HCT116 (cell line): ENCODE measurements at regions not wholly inside any gene's neighbourhood (a gene's known extent, or its start where the extent isn't known, plus 50 kb on each side); places are given as distances from the start of the nearest gene placed in this dataset.

ENCODE experiments used
- ATAC-seq: fragments of 200-7000 bp; cut with Tn5 transposase; 2 replicates; pipeline ENCODE4 v1.9.1; 2020; ENCODE audit warnings: mild to moderate bottlenecking, moderate library complexity
- BruUV-seq: library from RNA; stranded (reverse); fragments of 400-500 nt; replicated peaks from 2 replicates; lab custom pipeline; 2021; lab: Mats Ljungman, UMichigan
- CTCF ChIA-PET: fragments of 300-600 bp; sonication (Branson Sonifier 250); formaldehyde crosslinking; loops from one replicate; lab custom pipeline; 2021; ENCODE audit warnings: antibody characterized with exemption; lab: Charles Lee
- POLR2A ChIA-PET: fragments of 300-600, 350-600 bp; sonication (Branson Sonifier 250); formaldehyde crosslinking; loops from one replicate; lab custom pipeline; 2021; ENCODE audit warnings: antibody characterized with exemption; lab: Charles Lee
- RAD21 ChIA-PET, 2 experiments: fragments of 300-600 bp; sonication (Branson Sonifier 250); formaldehyde crosslinking; loops; one replicate each; lab custom pipeline; 2023; ENCODE audit warnings: low total read pairs in 2 of 2; ENCODE audit not compliant: uncharacterized antibody in 2 of 2, unreplicated experiment in 2 of 2, low non-redundant PET in 1 of 2; lab: Charles Lee
- DNase-seq: peaks from one replicate; pipeline ENCODE4 v3.0.0-alpha.2; 2010; ENCODE audit warnings: low read depth, low spot score
- H2AFZ ChIP-seq: fragments of 200-600 bp; shearing (Covaris generic), sonication (generic); 2 replicates; pipeline ENCODE4 v1.6.1; 2017; ENCODE audit warnings: low read depth, mixed run types, mixed read lengths, antibody characterized with exemption, low read length; ENCODE audit not compliant: poor library complexity, severe bottlenecking
- H3K27ac ChIP-seq: 2 replicates; pipeline ENCODE4 v1.5.1; 2012; ENCODE audit warnings: low read depth, low read length
- H3K27me3 ChIP-seq: fragments of 200-600 bp; sonication (generic); 2 replicates; pipeline ENCODE4 v1.6.1; 2016; ENCODE audit warnings: mixed run types, low read length, mixed read lengths; ENCODE audit not compliant: insufficient read depth
- H3K36me3 ChIP-seq, 2 experiments: fragments of 200-500 bp in 1 of 2; fragments of 200-600 bp in 1 of 2; sonication (Bioruptor generic) in 1 of 2; sonication (generic) in 1 of 2; 2 replicates each; pipeline versions ENCODE4 v1.5.1 to v1.6.1; 2014 to 2016; ENCODE audit warnings: low read length in 2 of 2, inconsistent platforms in 1 of 2, mixed read lengths in 1 of 2, mixed run types in 1 of 2; ENCODE audit not compliant: insufficient read depth in 2 of 2, control insufficient read depth in 1 of 2
- H3K4me1 ChIP-seq, 2 experiments: fragments of 200-600 bp in 1 of 2; sonication (generic) in 1 of 2; 2 replicates each; pipeline versions ENCODE4 v1.5.1 to v1.6.1; 2012 to 2017; ENCODE audit warnings: low read length in 2 of 2, inconsistent platforms in 1 of 2, mild to moderate bottlenecking in 1 of 2, mixed read lengths in 1 of 2, mixed run types in 1 of 2, moderate library complexity in 1 of 2; ENCODE audit not compliant: insufficient read depth in 2 of 2, control insufficient read depth in 1 of 2
- H3K4me2 ChIP-seq: fragments of 200-600 bp; sonication (generic); 2 replicates; pipeline ENCODE4 v1.6.1; 2017; ENCODE audit warnings: mixed run types, low read length, mixed read lengths
- H3K4me3 ChIP-seq, 2 experiments: fragments of 200-600 bp in 1 of 2; sonication (generic) in 1 of 2; replicated peaks in 1 of 2; 2 replicates each; pipeline ENCODE4 v1.5.1; 2011 to 2016; ENCODE audit warnings: low read length in 2 of 2, control low read depth in 1 of 2, low read depth in 1 of 2, mild to moderate bottlenecking in 1 of 2, mixed read lengths in 1 of 2, mixed run types in 1 of 2
- H3K79me2 ChIP-seq: fragments of 200-600 bp; sonication (generic); 2 replicates; pipeline ENCODE4 v1.6.1; 2017; ENCODE audit warnings: mild to moderate bottlenecking, mixed run types, low read length, moderate library complexity, mixed read lengths; ENCODE audit not compliant: insufficient read depth
- H3K9ac ChIP-seq: fragments of 200-600 bp; sonication (generic); 2 replicates; pipeline ENCODE4 v1.6.1; 2016; ENCODE audit warnings: low read length, mixed read lengths
- H3K9me2 ChIP-seq: fragments of 200-600 bp; sonication (generic), shearing (Covaris generic); 2 replicates; pipeline ENCODE4 v1.6.1; 2017; ENCODE audit warnings: mixed run types, mild to moderate bottlenecking, moderate library complexity; ENCODE audit not compliant: insufficient read depth
- H3K9me3 ChIP-seq, 2 experiments: fragments of 200-500 bp in 1 of 2; fragments of 200-600 bp in 1 of 2; sonication (Bioruptor generic) in 1 of 2; sonication (generic) in 1 of 2; 2 replicates each; pipeline ENCODE4 v1.6.1; 2014 to 2017; ENCODE audit warnings: low read length in 2 of 2, mixed read lengths in 2 of 2, inconsistent platforms in 1 of 2, low read depth in 1 of 2, mild to moderate bottlenecking in 1 of 2, mixed run types in 1 of 2, moderate library complexity in 1 of 2; ENCODE audit not compliant: control insufficient read depth in 1 of 2, insufficient read depth in 1 of 2
- H4K20me1 ChIP-seq: fragments of 200-600 bp; sonication (generic), shearing (Covaris generic); 2 replicates; pipeline ENCODE4 v1.6.1; 2017; ENCODE audit warnings: mixed run types, mild to moderate bottlenecking, moderate library complexity; ENCODE audit not compliant: insufficient read depth
- EGR1 ChIP-seq: IDR thresholded peaks from 2 replicates; pipeline ENCODE4 v1.6.1; 2012; ENCODE audit warnings: low read depth
- EZH2phosphoT487 ChIP-seq: fragments of 200-600 bp; IDR thresholded peaks from 2 replicates; pipeline ENCODE4 v1.6.1; 2018; ENCODE audit warnings: antibody characterized with exemption, borderline replicate concordance
- POLR2A ChIP-seq: IDR thresholded peaks from 2 replicates; pipeline ENCODE4 v1.7.0; 2011; ENCODE audit warnings: borderline replicate concordance; ENCODE audit not compliant: insufficient read depth, insufficient read length; ENCODE audit errors: extremely low read depth
- REST ChIP-seq: IDR thresholded peaks from 2 replicates; pipeline ENCODE4 v1.6.1; 2012; ENCODE audit warnings: low read depth
- SRF ChIP-seq: IDR thresholded peaks from 2 replicates; pipeline ENCODE4 v1.6.1; 2012; ENCODE audit warnings: low read depth
- YY1 ChIP-seq: IDR thresholded peaks from 2 replicates; pipeline ENCODE4 v1.6.1; 2011; ENCODE audit warnings: low read length, low read depth, moderate library complexity, mild to moderate bottlenecking; ENCODE audit not compliant: insufficient replicate concordance; ENCODE audit errors: extremely low read depth
- ZBTB33 ChIP-seq: IDR thresholded peaks from 2 replicates; pipeline ENCODE4 v1.6.1; 2011; ENCODE audit warnings: mild to moderate bottlenecking, low read length, moderate library complexity; ENCODE audit not compliant: insufficient replicate concordance; ENCODE audit errors: extremely low read depth
- intact Hi-C: fragments of 100-400 bp; cut with micrococcal nuclease; formaldehyde crosslinking; loops from 2 replicates; pipeline ENCODE4 v1.10.0; 2022

GRCh38 chr13:40429706-40430545 is 236.5 kb downstream of the FOXO1 start:
- CTCF ChIA-PET: no interaction called here
- H3K36me3 ChIP-seq: no peaks in the 10 kb centered on the region
- no peak overlapping the region for H3K4me3 ChIP-seq
- H3K9me3 ChIP-seq: no peaks in the 10 kb centered on the region
- RAD21 ChIA-PET: no interaction called here
- no peak for DNase-seq
- no peaks in the 10 kb centered on the region for H3K79me2 ChIP-seq
- H3K27me3 ChIP-seq: no peaks in the 10 kb centered on the region
- H4K20me1 ChIP-seq: no peaks in the 10 kb centered on the region
- H2AFZ ChIP-seq: no peak overlapping the region
- H3K4me2 ChIP-seq: no peak overlapping the region
- POLR2A ChIA-PET: no interaction called here
- H3K4me1 ChIP-seq: no peaks in the 10 kb centered on the region; a peak in 1 of 4 replicates
- intact Hi-C loops: no loop called here
- H3K9me2 ChIP-seq: no peaks in the 10 kb centered on the region
- TF ChIP-seq REST (no peak), EGR1 (no peak), EZH2phosphoT487 (no peak), ZBTB33 (no peak), YY1 (no peak), POLR2A (no peak), SRF (no peak)
- TF ChIP-seq, all 23 proteins: peak for 0
- ATAC-seq: no peak
- Histone ChIP-seq H3K9ac (no peak overlapping the region), H3K27ac (no peak overlapping the region)
- no TSS peak for BruUV-seq
